ENCODE measurements at regions not wholly inside any gene's neighbourhood (a gene's known extent, or its start where the extent isn't known, plus 50 kb on each side); places are given as distances from the start of the nearest gene placed in this dataset.

DNA sequence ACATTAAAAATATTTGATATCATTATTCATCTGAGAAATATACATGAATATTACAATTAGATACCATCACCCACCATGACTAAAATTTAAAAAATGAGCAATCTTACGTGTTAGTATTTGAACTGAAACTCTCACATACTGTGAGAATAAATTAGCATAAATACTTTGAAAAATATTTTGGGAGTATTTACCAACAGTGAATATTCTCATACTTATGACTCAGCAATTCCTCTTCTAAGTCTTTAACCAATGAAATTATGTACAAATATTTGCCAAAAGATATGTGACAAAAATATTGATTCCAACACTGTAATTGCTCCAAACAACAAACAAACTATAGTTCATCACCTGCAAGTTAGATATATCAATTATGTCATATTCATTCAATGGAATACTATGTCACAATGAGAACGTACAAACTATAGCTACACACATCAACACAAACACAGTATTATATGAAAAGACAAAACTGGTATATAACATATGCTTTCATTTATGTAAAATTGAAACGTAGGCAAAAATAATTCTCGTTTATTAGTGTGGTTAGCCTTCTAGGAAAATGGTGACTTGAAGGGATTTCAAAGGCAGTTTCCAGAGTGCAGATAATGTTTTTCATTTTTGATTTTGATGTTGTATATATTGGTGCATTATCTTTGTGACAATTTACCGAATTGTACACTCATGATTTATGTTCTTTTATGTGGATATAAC, 742.2 kb downstream of the SLC16A7 start:
- Histone ChIP-seq H3K4me3 (no peak overlapping the region), H3K27me3 (no peaks in the 10 kb centered on the region), H3K27ac (no peak overlapping the region), H3K4me1 (no peaks in the 10 kb centered on the region), H3K9me3 (no peaks in the 10 kb centered on the region), H3K36me3 (no peaks in the 10 kb centered on the region)
- TF ChIP-seq, protein P1, sequence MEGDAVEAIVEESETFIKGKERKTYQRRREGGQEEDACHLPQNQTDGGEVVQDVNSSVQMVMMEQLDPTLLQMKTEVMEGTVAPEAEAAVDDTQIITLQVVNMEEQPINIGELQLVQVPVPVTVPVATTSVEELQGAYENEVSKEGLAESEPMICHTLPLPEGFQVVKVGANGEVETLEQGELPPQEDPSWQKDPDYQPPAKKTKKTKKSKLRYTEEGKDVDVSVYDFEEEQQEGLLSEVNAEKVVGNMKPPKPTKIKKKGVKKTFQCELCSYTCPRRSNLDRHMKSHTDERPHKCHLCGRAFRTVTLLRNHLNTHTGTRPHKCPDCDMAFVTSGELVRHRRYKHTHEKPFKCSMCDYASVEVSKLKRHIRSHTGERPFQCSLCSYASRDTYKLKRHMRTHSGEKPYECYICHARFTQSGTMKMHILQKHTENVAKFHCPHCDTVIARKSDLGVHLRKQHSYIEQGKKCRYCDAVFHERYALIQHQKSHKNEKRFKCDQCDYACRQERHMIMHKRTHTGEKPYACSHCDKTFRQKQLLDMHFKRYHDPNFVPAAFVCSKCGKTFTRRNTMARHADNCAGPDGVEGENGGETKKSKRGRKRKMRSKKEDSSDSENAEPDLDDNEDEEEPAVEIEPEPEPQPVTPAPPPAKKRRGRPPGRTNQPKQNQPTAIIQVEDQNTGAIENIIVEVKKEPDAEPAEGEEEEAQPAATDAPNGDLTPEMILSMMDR (IDR thresholded peaks at IDR 0.05): no peak
- intact Hi-C loops (cut with DNase I): no loop called here
- no peak for DNase-seq (ENCODE audit: low spot score in 2 of 2)

- Histone ChIP-seq H3K27me3 (no peaks in the 10 kb centered on the region), H3K4me3 (no peak overlapping the region), H3K4me1 (no peaks in the 10 kb centered on the region), H3K36me3 (no peaks in the 10 kb centered on the region), H3K27ac (no peak overlapping the region), H3K9me3 (no peaks in the 10 kb centered on the region)
- TF ChIP-seq, protein P1 (IDR thresholded peaks at IDR 0.05): no peak
- intact Hi-C loops (cut with DNase I): no loop called here
- DNase-seq (ENCODE audit: low spot score in 2 of 2): no peak
Observed at GRCh38 chr12:60345442-60345841, 749.6 kb downstream of the SLC16A7 start.

- TF ChIP-seq, protein P1 (IDR thresholded peaks at IDR 0.05): no peak
- Histone ChIP-seq H3K4me3 (no peak overlapping the region), H3K4me1 (no peaks in the 10 kb centered on the region), H3K36me3 (no peaks in the 10 kb centered on the region), H3K9me3 (no peaks in the 10 kb centered on the region), H3K27me3 (no peaks in the 10 kb centered on the region), H3K27ac (no peak overlapping the region)
- intact Hi-C loops (cut with DNase I): no loop called here
- DNase-seq (ENCODE audit: low spot score in 2 of 2): no peak
Observed at GRCh38 chr12:60349232-60349978, 753.6 kb downstream of the SLC16A7 start.

- TF ChIP-seq, protein P1 (IDR thresholded peaks at IDR 0.05): no peak
- H3K4me1 ChIP-seq: no peaks in the 10 kb centered on the region
- H3K4me3 ChIP-seq: no peak overlapping the region
- intact Hi-C loops (cut with DNase I): no loop called here
- no peak for DNase-seq (ENCODE audit: low spot score in 2 of 2)
- H3K9me3 ChIP-seq: no peaks in the 10 kb centered on the region
- no peaks in the 10 kb centered on the region for H3K27me3 ChIP-seq
- H3K27ac ChIP-seq: no peak overlapping the region
- no peaks in the 10 kb centered on the region for H3K36me3 ChIP-seq
Observed at GRCh38 chr12:60387356-60387755, 791.5 kb downstream of the SLC16A7 start.

DNA sequence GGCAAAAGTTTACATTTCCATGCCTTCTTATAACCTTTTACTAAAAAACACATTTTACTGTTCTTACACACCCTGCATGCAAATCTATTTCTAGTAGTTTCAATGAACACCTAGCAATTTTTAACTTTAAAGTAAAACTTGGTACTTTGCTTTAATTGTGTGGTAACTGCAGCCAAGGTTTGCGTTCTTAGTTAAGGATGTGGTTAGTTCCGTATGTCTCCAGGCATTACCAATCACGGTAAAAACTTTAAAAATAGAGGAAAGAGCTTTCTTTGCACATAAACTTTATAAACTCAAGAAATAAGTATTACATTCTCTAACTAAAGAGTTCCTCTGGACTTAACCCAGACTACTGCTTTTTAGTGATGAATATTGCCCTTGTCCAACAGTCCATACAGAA, 795.2 kb downstream of the SLC16A7 start:
- Histone ChIP-seq H3K27ac (no peak overlapping the region), H3K9me3 (no peaks in the 10 kb centered on the region), H3K4me1 (no peaks in the 10 kb centered on the region), H3K27me3 (no peaks in the 10 kb centered on the region), H3K36me3 (no peaks in the 10 kb centered on the region), H3K4me3 (no peak overlapping the region)
- TF ChIP-seq, protein P1 (IDR thresholded peaks at IDR 0.05): no peak
- DNase-seq (ENCODE audit: low spot score in 2 of 2): no peak
- intact Hi-C loops (cut with DNase I): no loop called here

All from ascending aorta (tissue), 2 donors.